Liver (tissue), 8 donors: ENCODE measurements at regions not wholly inside any gene's neighbourhood (a gene's known extent, or its start where the extent isn't known, plus 50 kb on each side); places are given as distances from the start of the nearest gene placed in this dataset.

Source experiments
- DNase-seq: peaks from one replicate; pipeline ENCODE4 v3.0.0-alpha.2; 2017; ENCODE audit warnings: low spot score
- H3K27ac ChIP-seq, 2 donors: one replicate each; pipeline ENCODE4 v1.7.0; 2013; ENCODE audit warnings: inconsistent platforms in 2 of 2, low read length in 2 of 2, control low read depth in 1 of 2, low read depth in 1 of 2, mild to moderate bottlenecking in 1 of 2
- H3K27me3 ChIP-seq, 4 donors: one replicate each; pipeline versions ENCODE4 v1.6.1 to v1.7.0; 2013; ENCODE audit warnings: low read length in 3 of 4, inconsistent platforms in 1 of 4, mild to moderate bottlenecking in 1 of 4, moderate library complexity in 1 of 4; ENCODE audit not compliant: control insufficient read depth in 4 of 4, insufficient read depth in 4 of 4
- H3K36me3 ChIP-seq, 4 donors: one replicate each; pipeline versions ENCODE4 v1.6.1 to v1.7.0; 2013; ENCODE audit warnings: low read length in 3 of 4, mild to moderate bottlenecking in 3 of 4, low read depth in 1 of 4, moderate library complexity in 1 of 4; ENCODE audit not compliant: control insufficient read depth in 4 of 4, insufficient read depth in 3 of 4
- H3K4me1 ChIP-seq, 4 donors: one replicate each; pipeline versions ENCODE4 v1.6.1 to v1.7.0; 2013; ENCODE audit warnings: low read length in 3 of 4, mild to moderate bottlenecking in 3 of 4, moderate library complexity in 1 of 4; ENCODE audit not compliant: control insufficient read depth in 4 of 4, insufficient read depth in 4 of 4
- H3K4me3 ChIP-seq, 3 donors: one replicate each; pipeline versions ENCODE4 v1.6.1 to v1.7.0; 2013; ENCODE audit warnings: low read length in 3 of 3, control low read depth in 1 of 3, low read depth in 1 of 3, mild to moderate bottlenecking in 1 of 3
- H3K9ac ChIP-seq, 2 donors: one replicate each; pipeline ENCODE4 v1.7.0; 2013; ENCODE audit warnings: low read length in 2 of 2, mild to moderate bottlenecking in 2 of 2, moderate library complexity in 2 of 2, control low read depth in 1 of 2, low read depth in 1 of 2
- H3K9me3 ChIP-seq, 4 donors: one replicate each; pipeline versions ENCODE4 v1.6.1 to v1.7.0; 2013; ENCODE audit warnings: low read length in 3 of 4; ENCODE audit not compliant: control insufficient read depth in 4 of 4
- CTCF ChIP-seq: fragments of 150-350 bp; IDR thresholded peaks from 2 replicates; pipeline ENCODE4 v1.5.1; 2017; ENCODE audit warnings: improper control_type of control experiment, low read depth, low read length; ENCODE audit not compliant: missing input control
- FOXA1 ChIP-seq: IDR thresholded peaks from 2 replicates; pipeline ENCODE4 v1.6.1; 2016; ENCODE audit warnings: antibody characterized with exemption
- FOXA2 ChIP-seq: IDR thresholded peaks from 2 replicates; pipeline ENCODE4 v1.6.1; 2016; ENCODE audit warnings: antibody characterized with exemption
- GABPA ChIP-seq, 2 donors: IDR thresholded peaks in 1 of 2; conservative IDR thresholded peaks in 1 of 2; 2 replicates each; pipeline ENCODE4 v1.6.1; 2016; ENCODE audit warnings: antibody characterized with exemption in 2 of 2, mild to moderate bottlenecking in 1 of 2, moderate library complexity in 1 of 2
- HNF4A ChIP-seq, 2 donors: conservative IDR thresholded peaks; 2 replicates each; pipeline ENCODE4 v1.6.1; 2016; ENCODE audit warnings: antibody characterized with exemption in 2 of 2, mild to moderate bottlenecking in 2 of 2
- HNF4G ChIP-seq: IDR thresholded peaks from 2 replicates; pipeline ENCODE4 v1.6.1; 2016; ENCODE audit warnings: antibody characterized with exemption
- JUND ChIP-seq, 2 donors: IDR thresholded peaks; 2 replicates each; pipeline ENCODE4 v1.6.1; 2016; ENCODE audit warnings: antibody characterized with exemption in 2 of 2
- NR2F2 ChIP-seq: IDR thresholded peaks from 2 replicates; pipeline ENCODE4 v1.6.1; 2016; ENCODE audit warnings: antibody characterized with exemption
- RAD21 ChIP-seq, 2 donors: IDR thresholded peaks; 2 replicates each; pipeline ENCODE4 v1.6.1; 2016; ENCODE audit warnings: antibody characterized with exemption in 2 of 2, mild to moderate bottlenecking in 2 of 2
- REST ChIP-seq: IDR thresholded peaks from 2 replicates; pipeline ENCODE4 v1.6.1; 2016; ENCODE audit warnings: antibody characterized with exemption, mild to moderate bottlenecking
- RXRA ChIP-seq, 2 donors: IDR thresholded peaks; 2 replicates each; pipeline ENCODE4 v1.6.1; 2017 to 2018; ENCODE audit warnings: antibody characterized with exemption in 2 of 2, mild to moderate bottlenecking in 1 of 2
- SP1 ChIP-seq: IDR thresholded peaks from 2 replicates; pipeline ENCODE4 v1.6.1; 2018; ENCODE audit warnings: antibody characterized with exemption, mild to moderate bottlenecking
- YY1 ChIP-seq: IDR thresholded peaks from 2 replicates; pipeline ENCODE4 v1.6.1; 2016; ENCODE audit warnings: antibody characterized with exemption, mild to moderate bottlenecking
- ZBTB33 ChIP-seq: IDR thresholded peaks from 2 replicates; pipeline ENCODE4 v1.6.1; 2016; ENCODE audit warnings: antibody characterized with exemption
- WGBS: extraction: QIAGEN DNeasy Blood & Tissue Kit; methylation state at CpG from one replicate; pipeline ENCODE4 v1.1.7; 2013; 5-methylcytosine and 5-hydroxymethylcytosine counted together
- donor health status: healthy.
- donor health status: healthy.
- donor health status: healthy.
- donor health status: healthy.
- donor health status: healthy.

GRCh38 chr3:99418209-99418635, 220.2 kb upstream of the COL8A1 start:
- H3K4me3 ChIP-seq: no peak overlapping the region
- H3K27ac ChIP-seq: no peak overlapping the region
- TF ChIP-seq JUND (IDR thresholded peaks at IDR 0.05): no peak
- no peak for TF ChIP-seq CTCF
- 42% methylated on average over 2 of the region's 2 CpGs for WGBS
- DNase-seq: no peak
- H3K27me3 ChIP-seq: no peaks in the 10 kb centered on the region
- no peaks in the 10 kb centered on the region for H3K9me3 ChIP-seq
- no peaks in the 10 kb centered on the region for H3K4me1 ChIP-seq
- H3K9ac ChIP-seq: no peak overlapping the region
- H3K36me3 ChIP-seq: no peaks in the 10 kb centered on the region

- no peak overlapping the region for H3K9ac ChIP-seq
- no peaks in the 10 kb centered on the region for H3K27me3 ChIP-seq
- 71% methylated on average over 1 of the region's 1 CpG for WGBS
- TF ChIP-seq JUND (IDR thresholded peaks at IDR 0.05): no peak
- TF ChIP-seq SP1: no peak
- TF ChIP-seq YY1: no peak
- no peak for TF ChIP-seq HNF4G
- TF ChIP-seq HNF4A (conservative IDR thresholded peaks at IDR 0.05): no peak
- no peak for TF ChIP-seq REST
- no peak for TF ChIP-seq NR2F2
- no peak for TF ChIP-seq GABPA (IDR thresholded peaks at IDR 0.05 in 1 of 2, conservative IDR thresholded peaks at IDR 0.05 in 1 of 2)
- TF ChIP-seq RXRA (IDR thresholded peaks at IDR 0.05): no peak
- no peak for TF ChIP-seq ZBTB33
- TF ChIP-seq FOXA2: no peak
- no peak for TF ChIP-seq FOXA1
- TF ChIP-seq RAD21 (IDR thresholded peaks at IDR 0.05): no peak
- no peaks in the 10 kb centered on the region for H3K4me1 ChIP-seq
- DNase-seq: no peak
- H3K27ac ChIP-seq: no peak overlapping the region
- H3K9me3 ChIP-seq: no peaks in the 10 kb centered on the region
- no peak overlapping the region for H3K4me3 ChIP-seq
- H3K36me3 ChIP-seq: no peaks in the 10 kb centered on the region
Measured at GRCh38 chr3:99413504-99413903, 224.9 kb upstream of the COL8A1 start.
